Mesendoderm (in vitro differentiated cells): ENCODE measurements at regions not wholly inside any gene's neighbourhood (a gene's known extent, or its start where the extent isn't known, plus 50 kb on each side); places are given as distances from the start of the nearest gene placed in this dataset.

Experiments
- DNase-seq: peaks from one replicate; pipeline ENCODE4 v3.0.0; 2013
- H2AK5ac ChIP-seq: 2 replicates; pipeline ENCODE4 v1.6.1; 2013; ENCODE audit warnings: low read length, inconsistent platforms
- H2BK120ac ChIP-seq: 2 replicates; pipeline ENCODE4 v1.6.1; 2013; ENCODE audit warnings: low read depth, mild to moderate bottlenecking, low read length, moderate library complexity, mixed read lengths
- H2BK15ac ChIP-seq: replicated peaks from 2 replicates; pipeline ENCODE4 v1.6.1; 2013; ENCODE audit warnings: low read depth, mild to moderate bottlenecking, moderate library complexity
- H2BK5ac ChIP-seq: 2 replicates; pipeline ENCODE4 v1.6.1; 2013; ENCODE audit warnings: low read length, inconsistent platforms
- H3K18ac ChIP-seq: 2 replicates; pipeline ENCODE4 v1.6.1; 2013; ENCODE audit warnings: mild to moderate bottlenecking, low read length, mixed read lengths
- H3K23ac ChIP-seq: one replicate; pipeline ENCODE4 v1.6.1; 2013; ENCODE audit warnings: low read length
- H3K27ac ChIP-seq: 2 replicates; pipeline ENCODE4 v1.5.1; 2013; ENCODE audit warnings: low read depth, mild to moderate bottlenecking, inconsistent platforms, low read length, moderate library complexity
- H3K27me3 ChIP-seq: 2 replicates; pipeline ENCODE4 v1.6.1; 2013; ENCODE audit warnings: low read length, control low read depth, mild to moderate bottlenecking, inconsistent platforms; ENCODE audit not compliant: insufficient read depth, poor library complexity
- H3K36me3 ChIP-seq: 2 replicates; pipeline ENCODE4 v1.6.1; 2013; ENCODE audit warnings: low read length, inconsistent platforms; ENCODE audit not compliant: control insufficient read depth, insufficient read depth
- H3K4ac ChIP-seq: one replicate; pipeline ENCODE4 v1.6.1; 2013; ENCODE audit warnings: low read depth, mild to moderate bottlenecking, low read length, moderate library complexity
- H3K4me1 ChIP-seq: 2 replicates; pipeline ENCODE4 v1.6.1; 2013; ENCODE audit warnings: low read depth, low read length, inconsistent platforms; ENCODE audit not compliant: control insufficient read depth
- H3K4me2 ChIP-seq: 2 replicates; pipeline ENCODE4 v1.6.1; 2013; ENCODE audit warnings: low read length
- H3K4me3 ChIP-seq: 2 replicates; pipeline ENCODE4 v1.5.1; 2013; ENCODE audit warnings: mild to moderate bottlenecking, low read length
- H3K56ac ChIP-seq: one replicate; pipeline ENCODE4 v1.6.1; 2013; ENCODE audit warnings: low read length
- H3K79me1 ChIP-seq: 2 replicates; pipeline ENCODE4 v1.6.1; 2013; ENCODE audit warnings: low read length, inconsistent platforms
- H3K79me2 ChIP-seq: 2 replicates; pipeline ENCODE4 v1.6.1; 2013; ENCODE audit warnings: mild to moderate bottlenecking, low read length; ENCODE audit not compliant: control insufficient read depth, insufficient read depth
- H3K9ac ChIP-seq: 2 replicates; pipeline ENCODE4 v1.6.1; 2013; ENCODE audit warnings: low read length, inconsistent platforms
- H4K5ac ChIP-seq: one replicate; pipeline ENCODE4 v1.6.1; 2013; ENCODE audit warnings: low read length
- H4K8ac ChIP-seq: one replicate; pipeline ENCODE4 v1.6.1; 2013; ENCODE audit warnings: low read depth, mild to moderate bottlenecking, control low read depth, low read length, moderate library complexity
- WGBS: extraction: QIAGEN DNeasy Blood & Tissue Kit; methylation state at CpG from one replicate; pipeline ENCODE4 v1.1.7; 2013; ENCODE audit warnings: low lambda C conversion rate, missing lambda C conversion rate; ENCODE audit not compliant: insufficient coverage; ENCODE audit errors: extremely low coverage; 5-methylcytosine and 5-hydroxymethylcytosine counted together

GRCh38 chr3:106341087-106341486 is 472.3 kb upstream of the CBLB start:
- no peaks in the 10 kb centered on the region for H3K79me2 ChIP-seq
- H2BK120ac ChIP-seq: no peak overlapping the region
- H3K18ac ChIP-seq: no peak overlapping the region
- no peak overlapping the region for H3K9ac ChIP-seq
- H3K27ac ChIP-seq: no peak overlapping the region
- H3K4me3 ChIP-seq: no peak overlapping the region
- DNase-seq: no peak
- H3K4me2 ChIP-seq: no peak overlapping the region
- no peak overlapping the region for H4K5ac ChIP-seq
- no peaks in the 10 kb centered on the region for H3K79me1 ChIP-seq
- H2AK5ac ChIP-seq: no peak overlapping the region
- H2BK5ac ChIP-seq: no peak overlapping the region
- H3K23ac ChIP-seq: no peak overlapping the region
- H3K56ac ChIP-seq: no peak overlapping the region
- H4K8ac ChIP-seq: no peak overlapping the region
- no peaks in the 10 kb centered on the region for H3K36me3 ChIP-seq
- WGBS: no CpG with 5 or more reads among the region's 6 CpGs
- no peaks in the 10 kb centered on the region for H3K27me3 ChIP-seq
- H2BK15ac ChIP-seq: no peak overlapping the region
- H3K4ac ChIP-seq: no peak overlapping the region
- no peaks in the 10 kb centered on the region for H3K4me1 ChIP-seq

- Histone ChIP-seq H3K9ac (no peak overlapping the region), H4K8ac (no peak overlapping the region), H2BK5ac (no peak overlapping the region), H2BK120ac (no peak overlapping the region), H3K4me3 (no peak overlapping the region), H3K4me1 (no peaks in the 10 kb centered on the region), H3K79me2 (no peaks in the 10 kb centered on the region), H3K27ac (no peak overlapping the region), H3K23ac (no peak overlapping the region), H3K56ac (no peak overlapping the region), H4K5ac (no peak overlapping the region), H3K18ac (no peak overlapping the region), H3K36me3 (no peaks in the 10 kb centered on the region), H3K79me1 (no peaks in the 10 kb centered on the region), H3K27me3 (no peaks in the 10 kb centered on the region), H3K4me2 (no peak overlapping the region), H2AK5ac (no peak overlapping the region), H3K4ac (no peak overlapping the region), H2BK15ac (no peak overlapping the region)
- no peak for DNase-seq
- no CpG with 5 or more reads among the region's 8 CpGs for whole genome bisulfite sequencing
These were observed 472.9 kb upstream of the CBLB start for GRCh38 chr3:106341586-106342162.

GRCh38 chr3:106342386-106342785 is 473.6 kb upstream of the CBLB start:
- H2AK5ac ChIP-seq: no peak overlapping the region
- H3K23ac ChIP-seq: no peak overlapping the region
- no peak overlapping the region for H3K18ac ChIP-seq
- no peak overlapping the region for H4K8ac ChIP-seq
- DNase-seq: no peak
- H3K56ac ChIP-seq: no peak overlapping the region
- H2BK120ac ChIP-seq: no peak overlapping the region
- H3K27ac ChIP-seq: no peak overlapping the region
- H3K9ac ChIP-seq: no peak overlapping the region
- no peaks in the 10 kb centered on the region for H3K4me1 ChIP-seq
- H2BK15ac ChIP-seq: no peak overlapping the region
- H2BK5ac ChIP-seq: no peak overlapping the region
- no CpG with 5 or more reads among the region's 2 CpGs for WGBS
- H3K79me2 ChIP-seq: no peaks in the 10 kb centered on the region
- no peaks in the 10 kb centered on the region for H3K36me3 ChIP-seq
- H3K4ac ChIP-seq: no peak overlapping the region
- no peaks in the 10 kb centered on the region for H3K79me1 ChIP-seq
- H3K27me3 ChIP-seq: no peaks in the 10 kb centered on the region
- H4K5ac ChIP-seq: no peak overlapping the region
- no peak overlapping the region for H3K4me3 ChIP-seq
- H3K4me2 ChIP-seq: no peak overlapping the region

- no peaks in the 10 kb centered on the region for H3K79me1 ChIP-seq
- H3K56ac ChIP-seq: no peak overlapping the region
- no peak overlapping the region for H3K4me3 ChIP-seq
- no peak overlapping the region for H4K8ac ChIP-seq
- no peak for DNase-seq
- no peak overlapping the region for H2BK5ac ChIP-seq
- H2BK15ac ChIP-seq: no peak overlapping the region
- H4K5ac ChIP-seq: no peak overlapping the region
- no peaks in the 10 kb centered on the region for H3K36me3 ChIP-seq
- H3K23ac ChIP-seq: no peak overlapping the region
- H3K4me2 ChIP-seq: no peak overlapping the region
- no peak overlapping the region for H3K9ac ChIP-seq
- H3K27ac ChIP-seq: no peak overlapping the region
- no peaks in the 10 kb centered on the region for H3K79me2 ChIP-seq
- no peak overlapping the region for H3K4ac ChIP-seq
- no peak overlapping the region for H3K18ac ChIP-seq
- H3K4me1 ChIP-seq: no peaks in the 10 kb centered on the region
- H2AK5ac ChIP-seq: no peak overlapping the region
- H2BK120ac ChIP-seq: no peak overlapping the region
- H3K27me3 ChIP-seq: no peaks in the 10 kb centered on the region
These were observed 475.0 kb upstream of the CBLB start for GRCh38 chr3:106343811-106344210.

- H2BK15ac ChIP-seq: no peak overlapping the region
- no peak overlapping the region for H2AK5ac ChIP-seq
- no peak overlapping the region for H3K4me2 ChIP-seq
- no peak overlapping the region for H4K8ac ChIP-seq
- DNase-seq: peak; percentile 19
- no peaks in the 10 kb centered on the region for H3K27me3 ChIP-seq
- no peaks in the 10 kb centered on the region for H3K79me1 ChIP-seq
- no peak overlapping the region for H3K9ac ChIP-seq
- no peaks in the 10 kb centered on the region for H3K36me3 ChIP-seq
- no peak overlapping the region for H2BK5ac ChIP-seq
- WGBS: no CpG with 5 or more reads among the region's 5 CpGs
- H4K5ac ChIP-seq: no peak overlapping the region
- no peak overlapping the region for H3K56ac ChIP-seq
- H3K4ac ChIP-seq: no peak overlapping the region
- H3K27ac ChIP-seq: no peak overlapping the region
- H3K18ac ChIP-seq: no peak overlapping the region
- no peak overlapping the region for H3K23ac ChIP-seq
- no peaks in the 10 kb centered on the region for H3K79me2 ChIP-seq
- no peak overlapping the region for H3K4me3 ChIP-seq
- peak overlapping the region; percentile 6 for H2BK120ac ChIP-seq
- H3K4me1 ChIP-seq: peaks cover 5% of the 10 kb centered on the region
These were observed 476.7 kb upstream of the CBLB start for GRCh38 chr3:106345353-106346027.

- Histone ChIP-seq H3K27ac (no peak overlapping the region), H3K23ac (no peak overlapping the region), H2BK5ac (no peak overlapping the region), H2AK5ac (no peak overlapping the region), H3K36me3 (no peaks in the 10 kb centered on the region), H2BK15ac (no peak overlapping the region), H2BK120ac (no peak overlapping the region), H3K4ac (no peak overlapping the region), H3K79me1 (no peaks in the 10 kb centered on the region), H3K79me2 (no peaks in the 10 kb centered on the region), H3K18ac (no peak overlapping the region), H4K8ac (no peak overlapping the region), H3K27me3 (no peaks in the 10 kb centered on the region), H3K4me1 (peaks cover 5% of the 10 kb centered on the region), H4K5ac (no peak overlapping the region), H3K4me2 (no peak overlapping the region), H3K9ac (no peak overlapping the region), H3K4me3 (no peak overlapping the region), H3K56ac (no peak overlapping the region)
- DNase-seq: no peak
These were observed 478.5 kb upstream of the CBLB start for GRCh38 chr3:106347350-106347749.
